GM12878 (cell line): ENCODE measurements at regions not wholly inside any gene's neighbourhood (a gene's known extent, or its start where the extent isn't known, plus 50 kb on each side); places are given as distances from the start of the nearest gene placed in this dataset.

ENCODE experiments used
- ATAC-seq: fragments of 200-7000 bp; cut with Tn5 transposase; 3 replicates; pipeline ENCODE4 v1.9.1; 2020; ENCODE audit warnings: mild to moderate bottlenecking, moderate library complexity
- BruUV-seq: library from RNA; stranded (reverse); fragments of 400-500 nt; replicated peaks from 2 replicates; lab custom pipeline; 2021; lab: Mats Ljungman, UMichigan
- CTCF ChIA-PET: fragments of 300-600 bp; sonication (Branson Sonifier 250); formaldehyde crosslinking; extraction: SDS; loops from one replicate; lab custom pipeline; 2021; ENCODE audit warnings: inconsistent platforms; lab: Yijun Ruan, JAX
- POLR2A ChIA-PET: fragments of 350-600 bp; formaldehyde crosslinking; extraction: SDS; loops from one replicate; lab custom pipeline; 2021; ENCODE audit warnings: inconsistent platforms; lab: Charles Lee
- RAD21 ChIA-PET: fragments of 300-600 bp; sonication (Branson Sonifier 250); formaldehyde crosslinking; loops from one replicate; lab custom pipeline; 2023; ENCODE audit warnings: antibody characterized with exemption; ENCODE audit not compliant: unreplicated experiment; lab: Charles Lee
- SMC1A ChIA-PET: fragments of 300-600 bp; sonication (Branson Sonifier 250); formaldehyde crosslinking; loops from one replicate; lab custom pipeline; 2023; ENCODE audit not compliant: unreplicated experiment, uncharacterized antibody; lab: Charles Lee
- DNase-seq: peaks from one replicate; pipeline ENCODE4 v3.0.0-alpha.2; 2011; ENCODE audit warnings: low read depth, low spot score
- FAIRE-seq: peaks from 3 replicates; lab custom pipeline; 2011; peaks lifted over from hg19 to GRCh38; lab: Jason Lieb, UNC
- H2AFZ ChIP-seq: 2 replicates; pipeline ENCODE4 v1.6.0; 2011; ENCODE audit warnings: low read depth, low read length, control low read depth; ENCODE audit not compliant: control insufficient read depth
- H3K27ac ChIP-seq: 2 replicates; pipeline ENCODE4 v1.5.1; 2011; ENCODE audit warnings: control low read depth; ENCODE audit not compliant: control insufficient read depth, insufficient read depth
- H3K27me3 ChIP-seq, 2 experiments: replicated peaks in 1 of 2; 2 replicates each; pipeline versions ENCODE4 v1.6.0 to v1.6.1; 2011; ENCODE audit warnings: low read length in 1 of 2; ENCODE audit not compliant: control insufficient read depth in 2 of 2, insufficient read depth in 2 of 2
- H3K36me3 ChIP-seq, 2 experiments: 2 replicates each; pipeline ENCODE4 v1.5.1; 2011; ENCODE audit warnings: low read length in 1 of 2; ENCODE audit not compliant: control insufficient read depth in 2 of 2, insufficient read depth in 2 of 2
- H3K4me1 ChIP-seq: 2 replicates; pipeline ENCODE4 v1.6.1; 2011; ENCODE audit warnings: mild to moderate bottlenecking, low read length, moderate library complexity, mixed read lengths; ENCODE audit not compliant: control insufficient read depth, insufficient read depth
- H3K4me2 ChIP-seq: 2 replicates; pipeline ENCODE4 v1.6.0; 2011; ENCODE audit warnings: control low read depth; ENCODE audit not compliant: control insufficient read depth, insufficient read depth
- H3K4me3 ChIP-seq: fragments of 200-600 bp; sonication (generic); 2 replicates; pipeline ENCODE4 v1.5.1; 2016
- H3K79me2 ChIP-seq: 2 replicates; pipeline ENCODE4 v1.6.0; 2011; ENCODE audit warnings: low read length; ENCODE audit not compliant: control insufficient read depth, insufficient read depth
- H3K9ac ChIP-seq: 2 replicates; pipeline ENCODE4 v1.8.0; 2011; ENCODE audit warnings: low read length, control low read depth, mixed read lengths; ENCODE audit not compliant: control insufficient read depth, insufficient read depth
- H3K9me3 ChIP-seq: replicated peaks from 3 replicates; pipeline ENCODE4 v1.5.1; 2011; ENCODE audit warnings: mild to moderate bottlenecking, low read length; ENCODE audit not compliant: control insufficient read depth, insufficient read depth
- H4K20me1 ChIP-seq: 2 replicates; pipeline ENCODE4 v1.6.0; 2011; ENCODE audit not compliant: control insufficient read depth, insufficient read depth
- BCL11A ChIP-seq: IDR thresholded peaks from 2 replicates; pipeline ENCODE4 v1.6.1; 2011; ENCODE audit warnings: low read depth, low read length
- BMI1 ChIP-seq: fragments of 450-650 bp; IDR thresholded peaks from 2 replicates; pipeline ENCODE4 v1.6.1; 2016; ENCODE audit warnings: mild to moderate bottlenecking, moderate library complexity, borderline replicate concordance
- EED ChIP-seq: sonication (generic); IDR thresholded peaks from 2 replicates; pipeline ENCODE4 v1.6.1; 2016; ENCODE audit warnings: antibody characterized with exemption, low read depth
- EZH2 ChIP-seq: IDR thresholded peaks from 2 replicates; pipeline ENCODE4 v1.6.1; 2012; ENCODE audit warnings: low read depth, mild to moderate bottlenecking, control low read depth, inconsistent platforms, low read length, borderline replicate concordance; ENCODE audit not compliant: control insufficient read depth
- IKZF2 ChIP-seq, 2 experiments: fragments of 450-650 bp; IDR thresholded peaks; 2 replicates each; pipeline ENCODE4 v1.6.1; 2017; ENCODE audit warnings: mild to moderate bottlenecking in 2 of 2, moderate library complexity in 2 of 2
- KDM1A ChIP-seq: fragments of 200-600 bp; sonication (generic); IDR thresholded peaks from 2 replicates; pipeline ENCODE4 v1.6.1; 2016; ENCODE audit warnings: borderline replicate concordance
- MTA3 ChIP-seq: IDR thresholded peaks from 2 replicates; pipeline ENCODE4 v1.6.1; 2012; ENCODE audit warnings: low read length, inconsistent platforms, borderline replicate concordance
- MYB ChIP-seq: fragments of 150-350 bp; IDR thresholded peaks from 2 replicates; pipeline ENCODE4 v1.6.1; 2014; ENCODE audit warnings: mild to moderate bottlenecking, low read depth, low read length, borderline replicate concordance
- NFYA ChIP-seq: IDR thresholded peaks from 2 replicates; pipeline ENCODE4 v1.6.1; 2011; ENCODE audit warnings: low read depth, mild to moderate bottlenecking, low read length, improper control_type of control experiment, borderline replicate concordance
- NR2C1 ChIP-seq: fragments of 450-650 bp; IDR thresholded peaks from 2 replicates; pipeline ENCODE4 v1.6.1; 2017; ENCODE audit warnings: antibody characterized with exemption, mild to moderate bottlenecking, moderate library complexity
- PAX5 ChIP-seq: IDR thresholded peaks from 2 replicates; pipeline ENCODE4 v1.6.1; 2011; ENCODE audit warnings: low read depth, low read length, borderline replicate concordance
- PAX8 ChIP-seq: fragments of 450-650 bp; IDR thresholded peaks from 2 replicates; pipeline ENCODE4 v1.6.1; 2017; ENCODE audit warnings: mild to moderate bottlenecking, moderate library complexity
- POU2F2 ChIP-seq: IDR thresholded peaks from 3 replicates; pipeline ENCODE4 v1.6.1; 2011; ENCODE audit warnings: low read depth, mild to moderate bottlenecking, low read length, borderline replicate concordance
- ZBED1 ChIP-seq: IDR thresholded peaks from 2 replicates; pipeline ENCODE4 v1.6.1; 2016; ENCODE audit warnings: borderline replicate concordance
- ZNF384 ChIP-seq: IDR thresholded peaks from 2 replicates; pipeline ENCODE4 v1.6.1; 2012; ENCODE audit warnings: low read depth, mild to moderate bottlenecking, low read length, improper control_type of control experiment, borderline replicate concordance
- WGBS: methylation state at CpG from one replicate; pipeline ENCODE4 v1.1.6; 2016; ENCODE audit warnings: low lambda C conversion rate; ENCODE audit not compliant: insufficient replicate concordance, insufficient coverage; ENCODE audit errors: missing lambda C conversion rate; 5-methylcytosine and 5-hydroxymethylcytosine counted together
- in situ Hi-C: fragments of 300-500 bp; cut with MboI; formaldehyde crosslinking; loops from 9 replicates; pipeline ENCODE4 v1.14.3; 2018; ENCODE audit warnings: mixed read lengths
- intact Hi-C: fragments of 100-400 bp; cut with micrococcal nuclease; formaldehyde crosslinking; loops from one replicate; pipeline ENCODE4 v1.14.2; 2022; ENCODE audit not compliant: unreplicated experiment

GRCh38 chr19:31600731-31601295 lies 251.6 kb upstream of the TSHZ3 start:
- Histone ChIP-seq H3K4me2 (no peak overlapping the region), H3K4me3 (no peak overlapping the region), H3K36me3 (no peaks in the 10 kb centered on the region), H3K4me1 (no peaks in the 10 kb centered on the region), H3K27ac (no peak overlapping the region), H3K79me2 (no peaks in the 10 kb centered on the region), H3K27me3 (no peaks in the 10 kb centered on the region), H2AFZ (no peak overlapping the region), H3K9me3 (no peaks in the 10 kb centered on the region; the same call in 2 of the 3 replicates), H4K20me1 (no peaks in the 10 kb centered on the region), H3K9ac (no peak overlapping the region)
- FAIRE-seq, result no peak
- CTCF ChIA-PET, result no interaction called here
- POLR2A ChIA-PET, result no interaction called here
- SMC1A ChIA-PET, result no interaction called here
- intact Hi-C loops (no loop called here), in situ Hi-C loops (no loop called here)
- DNase-seq, result no peak
- WGBS, result 42% methylated on average over 11 of the region's 11 CpGs
- TF ChIP-seq PAX5 (no peak), EED (no peak), EZH2 (no peak), MTA3 (no peak), MYB (no peak), ZBED1 (no peak), NFYA (no peak), ZNF384 (no peak), NR2C1 (no peak), BCL11A (no peak), PAX8 (no peak), IKZF2 (IDR thresholded peaks at IDR 0.05) (no peak), BMI1 (no peak), POU2F2 (no peak), KDM1A (no peak)
- ATAC-seq, result no peak
- RAD21 ChIA-PET, result no interaction called here
- BruUV-seq, result no TSS peak
